ENCODE measurements at regions not wholly inside any gene's neighbourhood (a gene's known extent, or its start where the extent isn't known, plus 50 kb on each side); places are given as distances from the start of the nearest gene placed in this dataset.

GRCh38 chr11:37804666-37805065 is 1206.6 kb upstream of the RAG2 start:
- TF ChIP-seq POLR2A (IDR thresholded peaks at IDR 0.05) (no peak), CTCF (IDR thresholded peaks at IDR 0.05) (no peak), POLR2AphosphoS5 (IDR thresholded peaks at IDR 0.05) (no peak), EP300 (IDR thresholded peaks at IDR 0.05) (no peak)

All from stomach (tissue), 4 donors.